Left renal cortex interstitium (tissue), 4 donors: ENCODE measurements at regions not wholly inside any gene's neighbourhood (a gene's known extent, or its start where the extent isn't known, plus 50 kb on each side); places are given as distances from the start of the nearest gene placed in this dataset.
"Not testable (repeated sequence)": the region's sequence is repeated elsewhere in the genome, so short reads cannot be mapped to it uniquely, and the experiment has no call there.

Experiments used
- DNase-seq, 4 donors: peaks; one replicate each; pipeline ENCODE4 v3.0.0-alpha.2; 2013; ENCODE audit warnings: low read depth in 4 of 4, low spot score in 2 of 4, missing footprints in 1 of 4

DNA sequence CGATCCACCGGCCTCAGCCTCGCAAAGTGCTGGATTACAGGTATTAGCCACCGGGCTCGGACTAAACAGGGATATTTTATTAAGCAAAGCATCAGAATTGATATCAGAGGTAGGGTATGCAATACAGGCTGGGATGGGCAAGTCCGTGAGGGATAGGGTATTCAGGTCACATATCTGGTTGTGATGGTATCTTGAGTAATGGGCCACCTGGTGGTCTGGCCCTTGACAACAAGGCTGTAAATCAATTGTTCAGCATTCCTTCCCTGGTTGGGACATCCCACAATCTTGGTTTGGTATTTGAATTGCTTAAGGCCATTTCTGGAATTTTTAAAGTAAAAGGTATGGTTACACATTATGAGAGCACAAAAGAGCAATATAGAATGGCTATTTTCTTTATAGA, 1588.0 kb downstream of the SLITRK1 start:
- DNase-seq = no peak

DNA sequence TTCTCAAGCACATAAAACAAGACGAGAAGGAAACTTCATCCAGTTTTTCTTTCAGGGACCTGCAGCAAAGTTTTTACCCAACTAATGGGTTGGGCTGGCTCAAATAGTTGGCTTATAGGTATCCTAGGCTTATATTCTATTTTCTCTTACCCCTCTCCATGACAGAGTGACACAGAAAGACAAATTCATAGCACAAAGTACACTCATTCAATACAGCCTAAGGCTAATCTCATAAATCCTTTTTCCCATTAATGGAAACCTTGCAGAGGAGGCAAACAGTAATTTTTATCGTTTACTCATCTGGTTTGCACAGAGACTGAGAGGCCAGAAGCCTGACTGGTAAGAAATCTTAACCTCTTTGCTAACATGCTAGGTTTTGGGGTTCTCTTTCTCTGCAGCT, 1589.9 kb downstream of the SLITRK1 start:
- DNase-seq = no peak

GRCh38 chr13:82291852-82292251, 1590.4 kb downstream of the SLITRK1 start:
- DNase-seq = no peak

- DNase-seq = no peak
Measured at GRCh38 chr13:82275644-82276043, 1606.6 kb downstream of the SLITRK1 start.

DNA sequence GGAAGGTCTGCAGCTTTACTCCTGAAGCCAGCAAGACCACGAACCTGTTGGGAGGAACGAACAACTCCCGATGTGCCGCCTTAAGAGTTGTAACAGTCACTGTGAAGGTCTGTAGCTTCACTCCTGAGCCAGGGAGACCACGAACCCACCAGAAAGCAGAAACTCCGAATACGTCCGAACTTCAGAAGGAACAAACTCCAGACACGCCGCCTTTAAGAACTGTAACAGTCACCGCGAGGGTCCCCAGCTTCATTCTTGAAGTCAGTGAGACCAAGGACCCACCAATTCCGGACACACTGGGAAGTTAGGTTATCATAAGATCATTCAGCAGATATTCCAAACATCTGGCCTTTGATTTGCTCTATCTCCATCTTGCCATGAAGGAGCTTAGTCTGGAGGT, 1623.0 kb downstream of the SLITRK1 start:
- DNase-seq = no peak

- DNase-seq = no peak
Measured at GRCh38 chr13:82257790-82258507, 1624.3 kb downstream of the SLITRK1 start.

GRCh38 chr13:82248762-82249161, 1633.5 kb downstream of the SLITRK1 start:
- DNase-seq = no peak

GRCh38 chr13:82245860-82246259, 1636.4 kb downstream of the SLITRK1 start:
- no peak for DNase-seq

GRCh38 chr13:82224806-82225205, 1657.5 kb downstream of the SLITRK1 start:
- no peak for DNase-seq

GRCh38 chr13:82221621-82222020, 1660.7 kb downstream of the SLITRK1 start:
- no peak for DNase-seq

DNA sequence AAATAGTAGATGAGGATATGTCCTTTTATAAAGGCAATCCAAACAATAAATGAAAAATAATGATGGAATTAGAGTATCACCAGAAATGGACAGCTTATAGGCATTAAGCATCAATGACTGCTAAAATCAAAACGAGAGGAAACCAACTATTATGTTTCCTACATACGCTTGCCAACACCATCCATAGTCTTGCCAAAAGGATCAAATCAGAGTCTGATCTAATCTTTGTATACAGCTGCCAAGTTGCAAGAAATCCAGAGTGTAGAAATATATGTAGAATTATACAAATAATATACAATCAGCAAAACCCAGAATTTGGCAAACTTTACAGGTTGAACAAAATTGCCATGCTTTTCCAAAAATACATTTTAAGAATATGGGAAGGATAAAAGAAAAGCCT, 1661.6 kb downstream of the SLITRK1 start:
- no peak for DNase-seq

- DNase-seq = no peak
Measured at GRCh38 chr13:82216165-82216564, 1666.1 kb downstream of the SLITRK1 start.

DNA sequence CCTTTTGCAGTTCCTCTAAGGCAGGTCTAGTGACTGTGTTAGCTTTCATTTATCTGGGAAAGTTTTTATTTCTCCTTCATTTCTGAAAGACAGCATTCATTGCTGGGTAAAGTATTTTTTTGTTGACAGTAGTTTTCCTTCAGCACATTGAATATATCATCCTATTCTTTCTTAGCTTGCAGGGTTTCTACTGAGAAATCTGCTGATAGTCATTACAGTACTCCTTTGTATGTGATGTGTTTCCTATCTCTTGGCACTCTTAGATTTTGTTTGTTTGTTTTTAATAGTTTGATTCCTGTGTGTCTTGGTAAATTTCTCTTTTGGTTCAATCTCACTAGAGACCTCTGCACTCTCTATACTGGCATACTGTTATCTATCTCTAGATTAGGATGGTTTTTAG, 1667.9 kb downstream of the SLITRK1 start:
- DNase-seq = no peak

DNA sequence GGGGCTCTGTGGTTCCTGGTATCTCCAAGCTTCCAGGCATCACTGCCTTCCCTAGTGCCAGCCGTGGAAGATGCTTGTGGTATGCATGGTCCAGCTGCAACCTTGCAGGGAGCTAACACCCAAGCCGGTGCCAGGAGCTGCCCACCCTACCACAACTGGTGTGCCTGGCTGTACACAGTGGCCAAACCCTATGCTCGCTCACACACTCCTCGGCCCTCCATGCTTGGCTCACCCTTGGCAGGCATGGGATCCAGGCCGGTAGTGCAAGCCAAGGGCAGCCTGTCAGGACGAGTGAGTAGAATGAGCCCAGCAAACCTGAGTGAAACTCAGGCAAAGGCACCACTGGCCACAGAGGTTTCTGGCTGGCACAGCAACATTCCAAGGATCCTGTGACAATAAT, 1676.0 kb downstream of the SLITRK1 start:
- no peak for DNase-seq

DNA sequence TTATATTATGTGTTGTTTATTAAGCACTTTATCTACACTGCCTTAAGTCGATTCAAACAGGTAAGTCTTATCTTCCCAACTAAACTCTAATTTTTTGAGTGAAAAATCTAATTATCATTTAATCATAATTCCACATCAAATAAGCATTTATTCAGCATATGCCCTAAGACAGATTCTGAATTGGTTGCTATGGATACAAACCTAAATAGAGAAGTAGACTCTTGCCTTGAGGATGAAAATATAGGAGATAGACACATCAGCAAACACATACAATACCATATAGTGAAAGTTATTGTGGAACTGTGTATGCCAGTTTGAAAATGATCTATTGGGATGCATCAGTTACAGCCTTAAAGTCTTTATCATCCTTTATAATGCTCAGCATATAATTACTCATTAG, 1679.9 kb downstream of the SLITRK1 start:
- no peak for DNase-seq

DNA sequence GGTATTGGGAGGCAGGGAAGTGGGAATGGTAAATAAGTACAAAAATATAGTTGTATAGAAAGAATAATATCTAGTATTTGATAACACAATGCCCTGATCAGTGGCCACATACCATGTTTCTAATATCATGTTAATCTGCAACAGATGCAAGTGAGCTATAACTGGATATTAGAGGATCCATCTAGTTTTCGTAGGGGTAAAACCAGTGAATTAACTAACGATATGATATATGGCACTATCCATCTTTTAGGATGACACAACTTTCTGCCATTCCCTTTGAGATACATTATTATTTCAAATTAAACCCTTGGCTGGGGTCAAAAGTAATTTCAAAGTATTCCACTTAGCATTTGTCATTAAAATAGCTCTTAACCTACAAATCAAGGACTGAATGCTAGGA, 1686.2 kb downstream of the SLITRK1 start:
- no peak for DNase-seq

GRCh38 chr13:82187227-82187626, 1695.0 kb downstream of the SLITRK1 start:
- no peak for DNase-seq

DNA sequence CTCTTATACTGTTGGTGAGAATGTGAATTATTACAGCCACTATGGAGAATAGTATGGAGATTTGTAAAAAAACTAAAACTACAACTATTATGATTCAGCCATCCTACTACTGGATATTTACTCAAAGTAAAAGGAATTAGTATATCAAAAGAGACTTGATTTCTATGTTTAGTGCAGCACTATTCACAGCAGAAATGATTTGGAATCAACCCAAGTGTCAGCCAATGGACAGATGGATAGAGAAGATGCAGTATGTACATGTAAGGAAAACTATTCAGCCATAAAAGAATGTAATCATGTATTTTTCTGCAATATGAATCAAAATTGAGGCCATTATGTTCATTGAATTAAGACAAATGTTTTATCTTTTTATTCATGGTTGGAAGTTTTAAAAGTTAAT, 1705.5 kb downstream of the SLITRK1 start:
- no peak for DNase-seq

DNA sequence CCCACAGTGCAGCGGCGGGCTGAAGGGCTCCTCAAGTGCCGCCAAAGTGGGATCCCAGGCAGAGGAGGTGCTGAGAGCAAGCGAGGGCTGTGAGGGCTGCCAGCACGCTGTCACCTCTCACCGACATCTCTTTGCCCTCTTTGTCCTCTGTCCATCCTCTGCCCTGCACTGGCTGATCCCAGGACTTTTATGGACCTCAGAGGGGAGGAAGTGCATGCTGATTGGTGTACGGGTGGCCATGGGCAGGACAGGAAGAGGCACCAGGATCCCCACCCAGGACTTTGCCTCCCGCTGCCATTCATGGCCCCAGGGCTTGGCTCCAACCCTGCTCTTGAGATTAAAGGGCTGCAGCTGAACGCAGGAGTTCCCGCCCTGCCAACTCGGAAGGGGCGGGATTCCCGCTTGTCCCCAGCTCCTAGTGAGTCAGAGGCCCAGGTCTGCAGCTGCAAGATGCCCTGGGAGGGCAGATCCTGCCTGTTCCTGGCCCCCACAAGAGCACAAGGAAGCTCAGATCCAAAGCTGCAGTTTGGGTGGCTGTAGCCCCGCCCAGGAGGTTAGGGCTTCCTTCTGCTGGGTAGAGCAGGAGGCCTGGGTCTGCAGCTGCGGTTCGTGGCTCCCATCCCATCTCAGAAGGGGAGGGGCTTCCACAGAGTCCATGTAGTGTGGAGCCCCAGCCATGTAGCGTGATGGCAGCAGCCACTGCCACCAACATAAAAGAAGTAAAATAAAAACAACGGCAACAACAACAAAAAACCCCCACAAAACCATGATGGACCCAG, 1716.7 kb downstream of the SLITRK1 start:
- DNase-seq = no peak

GRCh38 chr13:82164780-82165395, 1717.4 kb downstream of the SLITRK1 start:
- DNase-seq = not testable (repeated sequence)

DNA sequence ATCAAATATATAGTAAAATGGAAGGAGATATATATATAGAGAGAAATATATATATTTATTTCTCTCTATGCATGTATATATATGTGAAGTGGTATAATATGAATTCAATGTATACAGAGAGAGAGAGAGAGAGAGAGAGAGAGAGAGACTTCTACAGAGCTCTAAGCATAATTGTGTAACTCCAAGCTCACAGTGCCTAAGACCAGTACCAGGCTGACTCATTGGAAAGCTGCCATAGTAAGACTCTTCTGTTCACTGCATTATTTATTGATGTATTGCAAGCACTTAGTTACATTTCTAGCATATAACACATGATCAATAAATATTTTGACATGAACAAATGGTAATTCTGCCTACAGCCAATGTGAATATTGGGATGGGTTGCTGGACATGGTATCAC, 1734.7 kb downstream of the SLITRK1 start:
- no peak for DNase-seq

DNA sequence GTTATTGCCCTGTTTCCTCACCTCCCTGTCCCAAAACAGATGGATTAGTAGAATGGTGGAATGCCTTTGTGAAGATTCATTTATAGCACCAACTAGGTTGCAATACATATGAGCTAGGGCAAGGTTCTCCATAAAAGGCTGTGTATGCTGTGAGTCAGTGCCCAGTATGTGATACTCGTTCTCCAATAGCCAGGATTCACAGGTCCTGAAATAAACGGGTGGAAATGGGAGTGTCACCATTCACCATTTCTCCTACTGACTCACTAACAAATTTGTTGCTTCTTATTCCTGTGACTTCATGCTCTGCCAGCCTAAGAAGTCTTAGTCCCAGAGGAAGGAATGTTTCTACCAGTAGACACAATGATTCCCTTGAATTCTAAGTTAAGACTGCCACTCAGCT, 1745.4 kb downstream of the SLITRK1 start:
- no peak for DNase-seq
